PC-9 (cell line): ENCODE measurements at regions not wholly inside any gene's neighbourhood (a gene's known extent, or its start where the extent isn't known, plus 50 kb on each side); places are given as distances from the start of the nearest gene placed in this dataset.

ENCODE experiments used
- BruUV-seq: library from RNA; stranded (reverse); fragments of 400-500 nt; replicated peaks from 2 replicates; lab custom pipeline; 2021; lab: Mats Ljungman, UMichigan
- CTCF ChIA-PET: fragments of 300-600 bp; sonication (Branson Sonifier 250); formaldehyde crosslinking; loops from one replicate; lab custom pipeline; 2022; ENCODE audit warnings: antibody characterized with exemption; lab: Charles Lee
- POLR2A ChIA-PET: fragments of 300-600 bp; sonication (Branson Sonifier 250); formaldehyde crosslinking; loops from one replicate; lab custom pipeline; 2022; ENCODE audit warnings: antibody characterized with exemption; ENCODE audit not compliant: unreplicated experiment; lab: Charles Lee
- DNase-seq, 2 experiments: peaks; one replicate each; pipeline versions ENCODE4 v3.0.0 to v3.0.0-alpha.2; 2015 to 2022; ENCODE audit warnings: mixed read lengths in 1 of 2
- H2AFZ ChIP-seq: fragments of 200-600 bp; sonication (generic); 2 replicates; pipeline ENCODE4 v1.8.1; 2017; ENCODE audit warnings: antibody characterized with exemption
- H3F3A ChIP-seq: fragments of 200-600 bp; sonication (generic); 2 replicates; pipeline ENCODE4 v1.8.1; 2017; ENCODE audit warnings: antibody characterized with exemption, mild to moderate bottlenecking, low read depth; ENCODE audit not compliant: insufficient read depth
- H3K27ac ChIP-seq: fragments of 200-600 bp; sonication (generic); 2 replicates; pipeline ENCODE4 v1.6.1; 2016; ENCODE audit warnings: mixed run types
- H3K27me3 ChIP-seq: fragments of 200-600 bp; sonication (generic); 2 replicates; pipeline ENCODE4 v1.6.1; 2016; ENCODE audit warnings: low read depth, mixed run types; ENCODE audit not compliant: insufficient read depth
- H3K36me3 ChIP-seq: fragments of 200-600 bp; sonication (generic); 2 replicates; pipeline ENCODE4 v1.6.1; 2016; ENCODE audit warnings: low read depth, mixed run types
- H3K4me1 ChIP-seq: fragments of 200-600 bp; sonication (generic); replicated peaks from 2 replicates; pipeline ENCODE4 v1.6.1; 2016; ENCODE audit warnings: mixed run types; ENCODE audit not compliant: insufficient read depth
- H3K4me2 ChIP-seq: fragments of 200-600 bp; sonication (generic); 2 replicates; pipeline ENCODE4 v1.6.1; 2017; ENCODE audit warnings: mixed run types
- H3K4me3 ChIP-seq: fragments of 200-600 bp; sonication (generic); 2 replicates; pipeline ENCODE4 v1.6.1; 2016; ENCODE audit warnings: mixed run types
- H3K79me2 ChIP-seq: fragments of 200-600 bp; sonication (generic); 2 replicates; pipeline ENCODE4 v1.6.1; 2017; ENCODE audit warnings: low read depth, mixed run types
- H3K9me2 ChIP-seq: fragments of 200-600 bp; sonication (generic); 2 replicates; pipeline ENCODE4 v1.8.1; 2017; ENCODE audit warnings: mild to moderate bottlenecking; ENCODE audit not compliant: insufficient read depth
- H3K9me3 ChIP-seq: fragments of 200-600 bp; sonication (generic); 2 replicates; pipeline ENCODE4 v1.8.1; 2016; ENCODE audit warnings: low read depth; ENCODE audit not compliant: insufficient read depth
- H4K20me1 ChIP-seq: fragments of 200-600 bp; sonication (generic); 2 replicates; pipeline ENCODE4 v1.8.1; 2017; ENCODE audit not compliant: insufficient read depth
- EZH2 ChIP-seq: fragments of 200-600 bp; sonication (generic); IDR thresholded peaks from 2 replicates; pipeline ENCODE4 v1.8.0; 2017; ENCODE audit warnings: antibody characterized with exemption, low read depth
- intact Hi-C: fragments of 100-400 bp; cut with micrococcal nuclease; formaldehyde crosslinking; loops from one replicate; pipeline ENCODE4 v1.10.0; 2022; ENCODE audit not compliant: unreplicated experiment
- TF ChIP-seq, protein P1 (sequence below): fragments of 200-600 bp; sonication (generic); conservative IDR thresholded peaks from 2 replicates; pipeline ENCODE4 v1.6.1; 2017; ENCODE audit warnings: mixed run types, antibody characterized with exemption, mild to moderate bottlenecking, moderate library complexity

DNA sequence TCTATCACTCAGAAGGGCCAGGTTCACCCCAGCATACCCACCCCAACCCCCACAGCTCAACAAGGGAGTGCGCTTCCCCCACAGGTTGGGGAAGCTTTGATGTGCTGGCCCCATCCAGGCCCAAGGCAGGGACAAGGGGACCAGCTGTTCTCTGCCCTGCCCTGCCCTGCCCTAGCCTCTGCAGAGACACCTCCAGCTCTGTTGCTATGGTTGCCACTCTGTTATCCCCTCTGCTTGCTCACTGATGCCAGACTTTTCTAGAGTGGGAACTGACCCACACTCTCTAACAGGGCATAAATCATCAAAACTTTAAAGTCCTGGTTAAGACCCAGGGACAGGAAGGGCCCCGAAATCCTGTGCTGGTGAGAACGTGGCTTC, 50.4 kb upstream of the ENPP7 start:
- Histone ChIP-seq H3K4me3 (no peak overlapping the region), H3K9me2 (no peaks in the 10 kb centered on the region), H3K27me3 (peaks cover 87% of the 10 kb centered on the region), H3K27ac (no peak overlapping the region), H3F3A (no peaks in the 10 kb centered on the region), H3K4me1 (no peaks in the 10 kb centered on the region), H3K79me2 (no peaks in the 10 kb centered on the region), H2AFZ (no peak overlapping the region), H3K4me2 (no peak overlapping the region), H3K36me3 (no peaks in the 10 kb centered on the region), H4K20me1 (no peaks in the 10 kb centered on the region), H3K9me3 (no peaks in the 10 kb centered on the region)
- ChIA-PET POLR2A (no interaction called here), CTCF (no interaction called here)
- no peak for TF ChIP-seq EZH2
- TF ChIP-seq, protein P1, sequence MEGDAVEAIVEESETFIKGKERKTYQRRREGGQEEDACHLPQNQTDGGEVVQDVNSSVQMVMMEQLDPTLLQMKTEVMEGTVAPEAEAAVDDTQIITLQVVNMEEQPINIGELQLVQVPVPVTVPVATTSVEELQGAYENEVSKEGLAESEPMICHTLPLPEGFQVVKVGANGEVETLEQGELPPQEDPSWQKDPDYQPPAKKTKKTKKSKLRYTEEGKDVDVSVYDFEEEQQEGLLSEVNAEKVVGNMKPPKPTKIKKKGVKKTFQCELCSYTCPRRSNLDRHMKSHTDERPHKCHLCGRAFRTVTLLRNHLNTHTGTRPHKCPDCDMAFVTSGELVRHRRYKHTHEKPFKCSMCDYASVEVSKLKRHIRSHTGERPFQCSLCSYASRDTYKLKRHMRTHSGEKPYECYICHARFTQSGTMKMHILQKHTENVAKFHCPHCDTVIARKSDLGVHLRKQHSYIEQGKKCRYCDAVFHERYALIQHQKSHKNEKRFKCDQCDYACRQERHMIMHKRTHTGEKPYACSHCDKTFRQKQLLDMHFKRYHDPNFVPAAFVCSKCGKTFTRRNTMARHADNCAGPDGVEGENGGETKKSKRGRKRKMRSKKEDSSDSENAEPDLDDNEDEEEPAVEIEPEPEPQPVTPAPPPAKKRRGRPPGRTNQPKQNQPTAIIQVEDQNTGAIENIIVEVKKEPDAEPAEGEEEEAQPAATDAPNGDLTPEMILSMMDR: no peak
- no peak for DNase-seq
- intact Hi-C loops: no loop called here
- no TSS peak for BruUV-seq

DNA sequence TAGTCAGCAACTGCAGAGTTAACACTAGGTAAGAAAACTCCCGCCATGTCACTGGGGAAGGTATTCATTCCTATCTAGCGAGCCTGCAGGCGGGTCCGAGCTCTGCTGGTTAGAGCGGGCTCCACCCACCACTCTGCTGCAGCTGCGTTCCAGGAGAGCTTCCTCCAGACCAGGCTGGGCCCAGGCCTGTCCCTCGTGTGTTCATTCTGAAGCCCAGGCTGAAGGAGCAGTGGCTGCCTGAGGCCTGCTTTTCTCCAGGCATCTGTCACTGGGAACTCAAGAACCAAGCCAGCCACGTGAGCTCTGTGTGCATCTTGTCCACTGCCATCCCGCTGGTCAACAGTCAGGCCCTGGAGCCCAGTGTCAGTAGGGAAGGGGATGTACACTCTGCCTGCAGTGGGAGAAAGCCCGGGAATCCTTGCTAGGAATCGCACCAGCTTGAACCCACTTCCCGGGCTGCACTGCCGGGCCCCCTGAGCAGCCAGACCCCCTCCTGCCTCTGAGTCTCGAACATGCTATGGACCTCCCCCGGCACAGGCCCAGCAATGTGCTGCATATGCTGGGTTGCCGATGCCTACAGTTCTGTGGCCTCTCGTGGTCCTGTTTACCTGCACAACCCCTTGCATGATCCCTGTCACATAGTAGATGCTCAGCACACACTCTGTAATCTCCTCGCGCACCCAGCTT, 51.0 kb upstream of the ENPP7 start:
- ChIA-PET POLR2A (interaction anchor here (0.6 kb wide), 1 partner anchor 1160 kb away, joined by 8 read pairs; no protein-coding TSS in a partner anchor), CTCF (no interaction called here)
- Histone ChIP-seq H3K4me3 (no peak overlapping the region), H3K9me2 (no peaks in the 10 kb centered on the region), H3K27ac (no peak overlapping the region), H3K36me3 (no peaks in the 10 kb centered on the region), H2AFZ (no peak overlapping the region), H3K4me1 (no peaks in the 10 kb centered on the region), H4K20me1 (no peaks in the 10 kb centered on the region), H3K27me3 (peaks cover 89% of the 10 kb centered on the region), H3F3A (no peaks in the 10 kb centered on the region), H3K79me2 (no peaks in the 10 kb centered on the region), H3K4me2 (no peak overlapping the region), H3K9me3 (no peaks in the 10 kb centered on the region)
- BruUV-seq: no TSS peak
- DNase-seq: no peak
- no peak for TF ChIP-seq EZH2
- TF ChIP-seq, protein P1: no peak
- intact Hi-C loops: no loop called here

DNA sequence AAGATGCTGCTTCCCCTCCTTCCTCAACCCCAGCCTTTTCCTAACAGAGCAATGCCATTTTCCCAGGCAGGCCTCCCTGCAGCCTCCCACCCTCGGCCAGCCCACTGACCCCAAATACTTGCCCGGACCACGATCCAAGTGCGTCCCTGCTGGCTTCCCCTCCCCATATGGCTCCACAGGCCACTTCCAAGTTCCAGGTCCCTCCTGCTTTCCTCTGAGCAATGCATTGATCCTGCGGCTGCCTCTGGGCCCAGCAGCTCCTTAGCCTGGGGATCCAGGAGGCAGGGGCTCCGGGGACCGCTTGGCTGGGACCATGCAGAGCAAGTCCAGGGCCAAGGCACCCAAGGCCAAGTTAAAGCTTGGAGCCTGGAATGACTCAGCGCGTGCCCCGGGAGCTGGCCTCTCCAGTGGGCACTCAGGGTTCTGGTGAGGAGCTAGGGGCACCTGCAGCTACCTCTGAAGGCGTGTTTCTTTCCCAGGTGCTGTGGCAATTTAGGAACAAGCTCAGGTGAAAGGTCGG, 51.9 kb upstream of the ENPP7 start:
- H3K4me1 ChIP-seq: no peaks in the 10 kb centered on the region
- no peak overlapping the region for H3K27ac ChIP-seq
- intact Hi-C loops: no loop called here
- H3F3A ChIP-seq: no peaks in the 10 kb centered on the region
- H3K4me2 ChIP-seq: no peak overlapping the region
- H3K4me3 ChIP-seq: no peak overlapping the region
- ChIA-PET CTCF (no interaction called here), POLR2A (no interaction called here)
- no peak for DNase-seq
- H3K27me3 ChIP-seq: peaks cover 86% of the 10 kb centered on the region
- TF ChIP-seq, protein P1: no peak
- no peak for TF ChIP-seq EZH2
- H2AFZ ChIP-seq: no peak overlapping the region
- BruUV-seq: no TSS peak
- no peaks in the 10 kb centered on the region for H3K36me3 ChIP-seq
- no peaks in the 10 kb centered on the region for H3K9me3 ChIP-seq
- no peaks in the 10 kb centered on the region for H4K20me1 ChIP-seq
- no peaks in the 10 kb centered on the region for H3K9me2 ChIP-seq
- no peaks in the 10 kb centered on the region for H3K79me2 ChIP-seq
